Amniotic stem cell (primary cell): ENCODE measurements at regions not wholly inside any gene's neighbourhood (a gene's known extent, or its start where the extent isn't known, plus 50 kb on each side); places are given as distances from the start of the nearest gene placed in this dataset.
"Not testable (repeated sequence)": the region's sequence is repeated elsewhere in the genome, so short reads cannot be mapped to it uniquely, and the experiment has no call there.

Experiments
- DNase-seq: peaks from one replicate; lab custom pipeline; 2025; lab: John Stamatoyannopoulos, UW

- DNase-seq, result no peak
Observed at GRCh38 chr1:60541831-60542532, 468.4 kb upstream of the C1orf87 start.

GRCh38 chr1:60540141-60540540, 466.6 kb upstream of the C1orf87 start:
- DNase-seq, result no peak

GRCh38 chr1:60535713-60536112, 462.1 kb upstream of the C1orf87 start:
- no peak for DNase-seq

GRCh38 chr1:60527567-60527966, 454.0 kb upstream of the C1orf87 start:
- DNase-seq, result no peak

- no peak for DNase-seq
Observed at GRCh38 chr1:60516996-60517395, 443.4 kb upstream of the C1orf87 start.

- no peak for DNase-seq
Observed at GRCh38 chr1:60510162-60510561, 436.6 kb upstream of the C1orf87 start.

- no peak for DNase-seq
Observed at GRCh38 chr1:60504206-60504840, 430.8 kb upstream of the C1orf87 start.

GRCh38 chr1:60503266-60503925, 429.8 kb upstream of the C1orf87 start:
- no peak for DNase-seq

GRCh38 chr1:60502506-60502905, 428.9 kb upstream of the C1orf87 start:
- DNase-seq, result no peak

GRCh38 chr1:60489916-60490480, 416.4 kb upstream of the C1orf87 start:
- not testable (repeated sequence) for DNase-seq

- no peak for DNase-seq
Observed at GRCh38 chr1:60488847-60489246, 415.3 kb upstream of the C1orf87 start.

- no peak for DNase-seq
Observed at GRCh38 chr1:60487565-60488345, 414.2 kb upstream of the C1orf87 start.

- DNase-seq, result no peak
Observed at GRCh38 chr1:60483509-60483908, 409.9 kb upstream of the C1orf87 start.

- no peak for DNase-seq
Observed at GRCh38 chr1:60470246-60470645, 396.7 kb upstream of the C1orf87 start.

- no peak for DNase-seq
Observed at GRCh38 chr1:60463786-60464185, 390.2 kb upstream of the C1orf87 start.

GRCh38 chr1:60463146-60463545, 389.6 kb upstream of the C1orf87 start:
- no peak for DNase-seq

- no peak for DNase-seq
Observed at GRCh38 chr1:60461925-60462595, 388.5 kb upstream of the C1orf87 start.

GRCh38 chr1:60458111-60458510, 384.5 kb upstream of the C1orf87 start:
- no peak for DNase-seq

GRCh38 chr1:60449876-60450275, 376.3 kb upstream of the C1orf87 start:
- DNase-seq, result no peak

- no peak for DNase-seq
Observed at GRCh38 chr1:60448850-60449249, 375.3 kb upstream of the C1orf87 start.

- no peak for DNase-seq
Observed at GRCh38 chr1:60444680-60445079, 371.1 kb upstream of the C1orf87 start.

- no peak for DNase-seq
Observed at GRCh38 chr1:60436186-60436585, 362.6 kb upstream of the C1orf87 start.
